Brain microvascular endothelial cell (primary cell): ENCODE measurements at regions not wholly inside any gene's neighbourhood (a gene's known extent, or its start where the extent isn't known, plus 50 kb on each side); places are given as distances from the start of the nearest gene placed in this dataset.

Experiments used
- DNase-seq: peaks from one replicate; pipeline ENCODE4 v3.0.0-alpha.2; 2020
- H3K27ac ChIP-seq: fragments of 250-450 bp; sonication (Bioruptor Pico); 2 replicates; pipeline ENCODE4 v1.5.1; 2020; ENCODE audit warnings: mild to moderate bottlenecking, moderate library complexity
- H3K27me3 ChIP-seq: fragments of 250-450 bp; sonication (Bioruptor Pico); replicated peaks from 2 replicates; pipeline ENCODE4 v1.5.1; 2020; ENCODE audit warnings: mild to moderate bottlenecking
- H3K36me3 ChIP-seq: fragments of 250-450 bp; sonication (Bioruptor Pico); replicated peaks from 2 replicates; pipeline ENCODE4 v1.5.1; 2020; ENCODE audit warnings: mild to moderate bottlenecking
- H3K4me3 ChIP-seq: 2 replicates; pipeline ENCODE4 v1.5.1; 2011; ENCODE audit warnings: low read depth, mild to moderate bottlenecking, control low read depth, low read length, moderate library complexity
- in situ Hi-C: cut with HindIII; loops from 2 replicates; pipeline ENCODE4 v1.10.0; 2017; ENCODE audit warnings: low sequenced_read_pairs, low pct_ligation_motif_present
- TF ChIP-seq, protein P1 (sequence below): IDR thresholded peaks from 2 replicates; pipeline ENCODE4 v1.5.1; 2011; ENCODE audit warnings: low read depth, mild to moderate bottlenecking, moderate library complexity, low read length, control low read depth, inconsistent platforms; ENCODE audit errors: missing control alignments

DNA sequence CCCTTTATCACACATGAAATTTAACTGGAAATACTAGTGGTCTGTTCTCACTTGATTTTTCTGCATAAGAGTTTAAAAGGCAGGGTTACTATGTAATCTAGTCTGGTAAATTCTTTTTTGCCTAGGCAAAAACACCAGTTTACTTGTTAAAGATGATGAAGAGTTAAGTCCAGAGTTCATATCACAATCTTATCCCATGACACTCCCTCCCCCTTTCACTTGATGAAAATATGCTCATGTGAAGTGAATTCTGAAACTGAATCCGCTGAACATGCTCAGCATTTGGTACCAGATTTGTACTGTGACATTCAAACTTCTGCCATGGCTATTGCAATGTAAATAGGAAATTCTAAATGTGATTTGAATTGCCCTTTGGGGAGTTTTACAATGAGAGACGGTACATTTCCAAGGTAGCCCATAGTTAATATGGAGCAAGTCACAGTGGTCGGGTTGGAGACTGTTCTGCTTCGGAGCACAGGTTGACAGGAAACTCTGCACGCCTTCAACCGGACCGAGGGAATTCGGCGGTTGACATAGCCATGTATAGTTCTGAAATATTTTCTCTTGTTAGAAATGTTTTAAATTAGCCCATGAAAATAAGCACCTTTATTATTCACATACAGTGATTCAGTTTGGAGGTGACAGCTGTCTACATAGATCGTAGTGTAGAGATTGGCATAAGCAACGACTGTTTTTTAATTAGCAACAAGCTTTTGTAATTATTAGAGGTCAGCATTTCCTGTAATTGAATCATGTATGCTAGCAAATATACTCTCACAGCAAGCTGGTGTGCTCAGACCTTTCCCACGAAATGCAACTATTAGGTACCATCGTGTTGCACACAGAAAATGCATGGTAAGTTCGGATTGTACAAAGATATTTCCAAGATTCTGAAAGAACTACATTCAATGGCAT is 768.6 kb upstream of the GOLIM4 start:
- DNase-seq: no peak
- no peak overlapping the region for H3K27ac ChIP-seq
- in situ Hi-C loops: no loop called here
- no peaks in the 10 kb centered on the region for H3K36me3 ChIP-seq
- H3K4me3 ChIP-seq: no peak overlapping the region
- no peaks in the 10 kb centered on the region for H3K27me3 ChIP-seq
- TF ChIP-seq, protein P1, sequence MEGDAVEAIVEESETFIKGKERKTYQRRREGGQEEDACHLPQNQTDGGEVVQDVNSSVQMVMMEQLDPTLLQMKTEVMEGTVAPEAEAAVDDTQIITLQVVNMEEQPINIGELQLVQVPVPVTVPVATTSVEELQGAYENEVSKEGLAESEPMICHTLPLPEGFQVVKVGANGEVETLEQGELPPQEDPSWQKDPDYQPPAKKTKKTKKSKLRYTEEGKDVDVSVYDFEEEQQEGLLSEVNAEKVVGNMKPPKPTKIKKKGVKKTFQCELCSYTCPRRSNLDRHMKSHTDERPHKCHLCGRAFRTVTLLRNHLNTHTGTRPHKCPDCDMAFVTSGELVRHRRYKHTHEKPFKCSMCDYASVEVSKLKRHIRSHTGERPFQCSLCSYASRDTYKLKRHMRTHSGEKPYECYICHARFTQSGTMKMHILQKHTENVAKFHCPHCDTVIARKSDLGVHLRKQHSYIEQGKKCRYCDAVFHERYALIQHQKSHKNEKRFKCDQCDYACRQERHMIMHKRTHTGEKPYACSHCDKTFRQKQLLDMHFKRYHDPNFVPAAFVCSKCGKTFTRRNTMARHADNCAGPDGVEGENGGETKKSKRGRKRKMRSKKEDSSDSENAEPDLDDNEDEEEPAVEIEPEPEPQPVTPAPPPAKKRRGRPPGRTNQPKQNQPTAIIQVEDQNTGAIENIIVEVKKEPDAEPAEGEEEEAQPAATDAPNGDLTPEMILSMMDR: no peak

GRCh38 chr3:168863561-168863960 is 767.8 kb upstream of the GOLIM4 start:
- Histone ChIP-seq H3K27me3 (no peaks in the 10 kb centered on the region), H3K36me3 (no peaks in the 10 kb centered on the region), H3K27ac (no peak overlapping the region), H3K4me3 (no peak overlapping the region)
- in situ Hi-C loops: no loop called here
- DNase-seq: no peak
- TF ChIP-seq, protein P1: no peak

- no peak for DNase-seq
- in situ Hi-C loops: no loop called here
- Histone ChIP-seq H3K27me3 (no peaks in the 10 kb centered on the region), H3K27ac (no peak overlapping the region), H3K4me3 (no peak overlapping the region), H3K36me3 (no peaks in the 10 kb centered on the region)
- TF ChIP-seq, protein P1: no peak
These were observed 766.7 kb upstream of the GOLIM4 start for GRCh38 chr3:168862466-168862865.

DNA sequence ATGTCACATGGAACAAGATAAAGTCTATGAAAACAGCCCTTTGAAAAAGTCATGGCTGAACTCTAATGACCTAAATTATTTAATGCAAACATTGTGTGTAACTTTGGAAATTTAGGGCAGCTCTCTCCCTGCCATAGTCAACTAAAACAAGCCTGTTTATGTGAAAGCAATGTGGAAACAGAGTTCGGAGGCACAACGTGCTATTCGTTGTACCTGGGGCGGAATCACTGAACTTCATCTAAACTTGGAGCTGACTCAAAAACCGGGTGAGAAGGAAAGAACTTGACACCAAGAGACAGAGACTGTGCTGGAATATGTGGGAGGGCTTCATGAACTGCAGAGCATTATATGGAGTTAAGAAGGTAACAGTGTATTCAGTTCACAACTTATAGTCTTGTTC is 764.9 kb upstream of the GOLIM4 start:
- TF ChIP-seq, protein P1: no peak
- in situ Hi-C loops: no loop called here

DNA sequence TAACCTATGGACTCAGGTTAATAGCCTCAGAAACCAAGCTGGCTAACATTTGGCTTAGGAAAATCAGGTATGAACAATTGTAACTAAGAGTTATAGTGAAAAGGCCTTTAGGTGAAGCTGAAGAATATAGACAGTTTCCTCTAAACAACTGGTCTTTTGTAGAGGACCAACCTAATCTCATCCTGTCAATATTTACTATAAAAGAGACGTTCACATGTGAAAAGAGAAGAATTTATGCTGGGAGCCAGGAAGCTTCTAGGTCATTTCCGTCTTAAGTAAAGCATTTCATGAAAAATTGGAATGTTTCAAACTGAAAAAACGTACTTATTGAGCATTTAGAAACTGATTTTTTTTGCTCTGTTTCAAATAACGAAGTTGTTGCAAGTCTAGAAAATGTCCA is 764.3 kb upstream of the GOLIM4 start:
- Histone ChIP-seq H3K27ac (no peak overlapping the region), H3K27me3 (no peaks in the 10 kb centered on the region), H3K4me3 (no peak overlapping the region), H3K36me3 (no peaks in the 10 kb centered on the region)
- no peak for DNase-seq
- in situ Hi-C loops: no loop called here
- TF ChIP-seq, protein P1: no peak

More for the DNA sequence above, 764.9 kb upstream of the GOLIM4 start:
- no peak overlapping the region for H3K27ac ChIP-seq
- no peak overlapping the region for H3K4me3 ChIP-seq
- H3K36me3 ChIP-seq: no peaks in the 10 kb centered on the region
- no peaks in the 10 kb centered on the region for H3K27me3 ChIP-seq
- DNase-seq: no peak
